ENCODE measurements at regions not wholly inside any gene's neighbourhood (a gene's known extent, or its start where the extent isn't known, plus 50 kb on each side); places are given as distances from the start of the nearest gene placed in this dataset.
"Not testable (repeated sequence)": the region's sequence is repeated elsewhere in the genome, so short reads cannot be mapped to it uniquely, and the experiment has no call there.

GRCh38 chr5:5751987-5752386 is 329.5 kb downstream of the ICE1 start:
- no peak for DNase-seq (ENCODE audit: low read depth, low spot score)

GRCh38 chr5:5751498-5751897 is 329.0 kb downstream of the ICE1 start:
- no peak for DNase-seq (ENCODE audit: low read depth, low spot score)

- no peak for DNase-seq (ENCODE audit: low read depth, low spot score)
Measured at GRCh38 chr5:5741418-5741817, 318.9 kb downstream of the ICE1 start.

GRCh38 chr5:5739490-5739945 is 317.0 kb downstream of the ICE1 start:
- DNase-seq (ENCODE audit: low read depth, low spot score) = no peak

GRCh38 chr5:5738797-5739489 is 316.5 kb downstream of the ICE1 start:
- DNase-seq (ENCODE audit: low read depth, low spot score) = no peak

- no peak for DNase-seq (ENCODE audit: low read depth, low spot score)
Measured at GRCh38 chr5:5736007-5736406, 313.5 kb downstream of the ICE1 start.

- DNase-seq (ENCODE audit: low read depth, low spot score) = not testable (repeated sequence)
Measured at GRCh38 chr5:5733058-5733457, 310.6 kb downstream of the ICE1 start.

- no peak for DNase-seq (ENCODE audit: low read depth, low spot score)
Measured at GRCh38 chr5:5726401-5726800, 303.9 kb downstream of the ICE1 start.

- DNase-seq (ENCODE audit: low read depth, low spot score) = no peak
Measured at GRCh38 chr5:5721881-5722280, 299.4 kb downstream of the ICE1 start.

GRCh38 chr5:5719292-5719691 is 296.8 kb downstream of the ICE1 start:
- DNase-seq (ENCODE audit: low read depth, low spot score) = no peak

GRCh38 chr5:5716665-5717064 is 294.2 kb downstream of the ICE1 start:
- DNase-seq (ENCODE audit: low read depth, low spot score) = no peak

- no peak for DNase-seq (ENCODE audit: low read depth, low spot score)
Measured at GRCh38 chr5:5711592-5711991, 289.1 kb downstream of the ICE1 start.

GRCh38 chr5:5711112-5711511 is 288.6 kb downstream of the ICE1 start:
- no peak for DNase-seq (ENCODE audit: low read depth, low spot score)

GRCh38 chr5:5710471-5710870 is 288.0 kb downstream of the ICE1 start:
- no peak for DNase-seq (ENCODE audit: low read depth, low spot score)

GRCh38 chr5:5708367-5708919 is 286.0 kb downstream of the ICE1 start:
- DNase-seq (ENCODE audit: low read depth, low spot score) = no peak

GRCh38 chr5:5705010-5705409 is 282.5 kb downstream of the ICE1 start:
- no peak for DNase-seq (ENCODE audit: low read depth, low spot score)

GRCh38 chr5:5704352-5704751 is 281.9 kb downstream of the ICE1 start:
- DNase-seq (ENCODE audit: low read depth, low spot score) = no peak

GRCh38 chr5:5702934-5703333 is 280.5 kb downstream of the ICE1 start:
- no peak for DNase-seq (ENCODE audit: low read depth, low spot score)

- DNase-seq (ENCODE audit: low read depth, low spot score) = no peak
Measured at GRCh38 chr5:5700549-5700948, 278.1 kb downstream of the ICE1 start.

GRCh38 chr5:5699062-5699461 is 276.6 kb downstream of the ICE1 start:
- no peak for DNase-seq (ENCODE audit: low read depth, low spot score)

- DNase-seq (ENCODE audit: low read depth, low spot score) = no peak
Measured at GRCh38 chr5:5695266-5695665, 272.8 kb downstream of the ICE1 start.

GRCh38 chr5:5688925-5689310 is 266.4 kb downstream of the ICE1 start:
- DNase-seq (ENCODE audit: low read depth, low spot score) = no peak

GRCh38 chr5:5688194-5688924 is 265.9 kb downstream of the ICE1 start:
- DNase-seq (ENCODE audit: low read depth, low spot score) = no peak

All from iPS DF 19.7 (cell line).